OCI-LY7 (cell line): ENCODE measurements at regions not wholly inside any gene's neighbourhood (a gene's known extent, or its start where the extent isn't known, plus 50 kb on each side); places are given as distances from the start of the nearest gene placed in this dataset.

Experiments
- EZH2phosphoT487 ChIP-seq: fragments of 200-600 bp; sonication (generic); IDR thresholded peaks from 2 replicates; pipeline ENCODE4 v1.6.1; 2018; ENCODE audit warnings: low read depth, borderline replicate concordance, mild to moderate bottlenecking, mixed run types, antibody characterized with exemption, low read length, moderate library complexity, mixed read lengths
- TF ChIP-seq, protein P1 (sequence below): fragments of 200-600 bp; sonication (generic); conservative IDR thresholded peaks from 2 replicates; pipeline ENCODE4 v1.5.1; 2014; ENCODE audit warnings: mild to moderate bottlenecking, antibody characterized with exemption, low read length, moderate library complexity, mixed read lengths

DNA sequence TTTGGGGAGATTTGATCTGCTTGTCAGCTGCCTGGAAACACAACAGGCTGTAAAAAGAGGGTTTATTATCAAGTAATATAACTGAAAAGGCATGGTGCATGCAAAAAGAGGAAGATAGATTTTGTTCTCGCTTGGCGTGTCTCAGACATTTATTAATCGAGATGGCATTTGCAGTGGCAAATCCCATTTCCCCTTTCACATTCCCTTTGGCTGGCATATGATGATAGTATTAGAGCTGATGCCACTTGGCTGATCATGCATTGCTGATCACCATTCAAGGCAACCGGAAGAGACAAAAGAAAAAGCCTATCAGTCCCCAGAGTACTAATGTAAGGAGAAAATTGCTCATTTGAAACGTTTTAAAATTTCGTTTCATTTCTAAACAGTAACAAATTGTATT lies 101.8 kb downstream of the ZIC3 start:
- TF ChIP-seq, protein P1, sequence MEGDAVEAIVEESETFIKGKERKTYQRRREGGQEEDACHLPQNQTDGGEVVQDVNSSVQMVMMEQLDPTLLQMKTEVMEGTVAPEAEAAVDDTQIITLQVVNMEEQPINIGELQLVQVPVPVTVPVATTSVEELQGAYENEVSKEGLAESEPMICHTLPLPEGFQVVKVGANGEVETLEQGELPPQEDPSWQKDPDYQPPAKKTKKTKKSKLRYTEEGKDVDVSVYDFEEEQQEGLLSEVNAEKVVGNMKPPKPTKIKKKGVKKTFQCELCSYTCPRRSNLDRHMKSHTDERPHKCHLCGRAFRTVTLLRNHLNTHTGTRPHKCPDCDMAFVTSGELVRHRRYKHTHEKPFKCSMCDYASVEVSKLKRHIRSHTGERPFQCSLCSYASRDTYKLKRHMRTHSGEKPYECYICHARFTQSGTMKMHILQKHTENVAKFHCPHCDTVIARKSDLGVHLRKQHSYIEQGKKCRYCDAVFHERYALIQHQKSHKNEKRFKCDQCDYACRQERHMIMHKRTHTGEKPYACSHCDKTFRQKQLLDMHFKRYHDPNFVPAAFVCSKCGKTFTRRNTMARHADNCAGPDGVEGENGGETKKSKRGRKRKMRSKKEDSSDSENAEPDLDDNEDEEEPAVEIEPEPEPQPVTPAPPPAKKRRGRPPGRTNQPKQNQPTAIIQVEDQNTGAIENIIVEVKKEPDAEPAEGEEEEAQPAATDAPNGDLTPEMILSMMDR, result no peak
- no peak for TF ChIP-seq EZH2phosphoT487
